ENCODE measurements at regions not wholly inside any gene's neighbourhood (a gene's known extent, or its start where the extent isn't known, plus 50 kb on each side); places are given as distances from the start of the nearest gene placed in this dataset.
"Not testable (repeated sequence)": the region's sequence is repeated elsewhere in the genome, so short reads cannot be mapped to it uniquely, and the experiment has no call there.

GRCh38 chr6:9825526-9825925 is 589.3 kb downstream of the TFAP2A start:
- DNase-seq (ENCODE audit: low spot score) = no peak

- not testable (repeated sequence) for DNase-seq (ENCODE audit: low spot score)
Observed at GRCh38 chr6:9810727-9811126, 604.1 kb downstream of the TFAP2A start.

- no peak for DNase-seq (ENCODE audit: low spot score)
Observed at GRCh38 chr6:9810286-9810685, 604.6 kb downstream of the TFAP2A start.

DNA sequence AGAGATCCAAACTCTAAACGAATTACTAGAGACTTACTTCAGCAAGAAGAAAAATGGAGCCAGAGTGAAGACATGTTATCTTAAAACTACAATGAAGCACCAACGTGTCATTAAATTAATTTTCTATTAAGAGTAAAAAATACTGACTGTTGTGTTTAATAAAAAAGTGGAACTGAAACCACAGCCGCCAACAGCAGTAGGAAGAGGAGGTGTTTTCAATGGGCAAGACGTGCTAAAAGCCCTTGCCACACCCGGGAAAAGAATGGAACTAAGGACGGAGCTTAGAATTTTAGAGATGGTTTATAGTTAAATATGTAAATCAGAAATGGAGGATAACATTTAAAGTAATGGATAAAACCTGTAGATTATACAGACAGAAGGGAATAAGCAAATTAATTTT is 608.7 kb downstream of the TFAP2A start:
- no peak for DNase-seq (ENCODE audit: low spot score)

- no peak for DNase-seq (ENCODE audit: low spot score)
Observed at GRCh38 chr6:9801249-9801754, 613.6 kb downstream of the TFAP2A start.

- DNase-seq (ENCODE audit: low spot score) = no peak
Observed at GRCh38 chr6:9799582-9799981, 615.3 kb downstream of the TFAP2A start.

DNA sequence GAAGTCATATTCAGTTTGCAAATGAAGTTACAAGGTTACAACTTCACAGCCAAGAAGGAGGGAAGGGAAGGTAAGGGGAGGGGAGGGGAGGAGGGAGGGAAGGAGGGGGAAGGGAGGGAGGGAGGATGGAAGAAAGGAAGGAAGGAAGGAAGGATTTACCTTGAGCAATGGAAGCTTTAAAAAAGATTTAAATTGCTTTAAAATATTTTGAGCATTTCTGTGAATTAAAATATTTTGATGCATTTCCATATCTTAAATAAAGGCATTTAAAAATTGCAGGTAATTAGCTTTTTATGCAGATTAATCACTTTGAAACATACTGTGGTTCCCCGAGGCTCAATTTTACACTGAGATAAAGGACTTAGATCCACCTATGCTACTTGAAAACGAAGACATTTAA is 618.0 kb downstream of the TFAP2A start:
- DNase-seq (ENCODE audit: low spot score) = no peak

DNA sequence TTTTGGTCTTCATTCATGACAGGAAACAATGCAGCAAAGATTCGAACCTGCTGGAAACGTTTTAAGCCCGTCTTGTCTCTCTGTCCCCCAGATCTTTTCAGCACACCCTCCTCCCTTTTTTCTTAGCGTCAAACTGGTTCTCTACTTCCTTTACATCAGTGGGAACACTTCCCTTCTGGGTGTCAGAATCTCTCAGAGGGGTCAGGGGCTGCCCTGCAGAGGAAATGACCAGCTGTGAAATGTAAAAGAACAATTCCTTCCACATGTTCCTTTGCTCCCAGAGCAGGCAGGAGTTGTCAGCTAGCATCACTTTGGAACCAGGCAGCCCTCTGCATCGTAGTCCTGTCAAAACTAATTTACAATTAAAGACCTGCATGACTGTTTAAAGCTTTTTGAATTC is 619.0 kb downstream of the TFAP2A start:
- DNase-seq (ENCODE audit: low spot score) = no peak

DNA sequence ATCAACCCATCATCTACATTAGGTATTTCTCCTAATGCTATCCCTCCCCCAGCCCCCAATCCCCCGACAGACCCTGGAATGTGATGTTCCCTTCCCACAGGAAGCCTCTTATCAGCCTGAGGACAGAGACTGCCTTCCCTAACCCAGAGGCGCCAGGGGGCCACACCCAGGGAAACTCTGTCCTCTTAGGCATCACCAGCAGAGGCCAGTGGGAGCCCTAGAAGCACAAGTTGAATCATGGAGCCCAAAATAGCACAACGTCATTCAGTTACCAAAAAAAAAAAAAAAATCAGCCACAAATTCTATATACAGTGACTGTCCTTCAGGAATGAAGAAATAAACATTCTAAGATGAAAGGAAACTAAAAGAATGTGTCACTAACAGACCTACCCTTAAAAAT is 625.7 kb downstream of the TFAP2A start:
- DNase-seq (ENCODE audit: low spot score) = no peak

DNA sequence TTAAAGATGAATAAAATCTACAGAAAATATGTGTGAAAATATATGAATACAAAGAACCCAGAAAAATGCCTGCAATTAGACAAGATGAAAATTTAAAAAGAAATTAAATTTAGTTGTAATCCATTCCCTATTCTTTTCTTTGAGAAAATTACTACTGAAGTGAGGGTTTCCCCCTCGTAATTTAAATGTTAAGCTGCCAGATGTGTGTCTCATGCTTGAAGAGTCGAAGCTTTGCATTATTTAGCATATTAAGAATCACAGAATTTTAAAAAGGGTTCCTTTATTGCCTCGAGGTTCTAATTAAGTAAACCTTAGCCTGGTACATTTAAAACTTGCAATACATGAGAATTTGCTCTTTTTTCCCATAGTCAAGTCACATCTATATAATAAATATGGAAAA is 630.1 kb downstream of the TFAP2A start:
- DNase-seq (ENCODE audit: low spot score) = no peak

- DNase-seq (ENCODE audit: low spot score) = no peak
Observed at GRCh38 chr6:9783567-9783966, 631.3 kb downstream of the TFAP2A start.

- DNase-seq (ENCODE audit: low spot score) = no peak
Observed at GRCh38 chr6:9766240-9766915, 648.5 kb downstream of the TFAP2A start.

- DNase-seq (ENCODE audit: low spot score) = no peak
Observed at GRCh38 chr6:9761220-9761619, 653.7 kb downstream of the TFAP2A start.

DNA sequence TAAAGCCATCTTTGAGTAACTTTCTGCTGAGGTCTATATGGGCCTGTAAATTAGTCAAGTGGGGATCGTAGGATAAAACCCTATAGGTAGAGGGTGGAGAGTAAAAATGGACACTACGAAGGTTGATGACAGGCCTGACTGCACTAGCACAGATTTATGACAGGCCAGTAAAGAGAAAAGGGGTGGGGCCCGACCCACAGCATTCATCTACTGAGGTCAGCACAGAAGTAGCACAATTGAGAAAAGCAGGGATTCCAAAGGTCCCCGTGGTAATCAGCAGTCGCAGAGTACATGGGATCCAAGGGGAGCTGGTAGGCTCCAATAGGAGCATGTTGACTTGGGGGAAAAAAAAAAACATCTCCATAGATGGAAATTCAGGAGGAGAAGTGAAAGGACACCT is 660.4 kb downstream of the TFAP2A start:
- no peak for DNase-seq (ENCODE audit: low spot score)

GRCh38 chr6:9745966-9746365 is 668.9 kb downstream of the TFAP2A start:
- no peak for DNase-seq (ENCODE audit: low spot score)

- no peak for DNase-seq (ENCODE audit: low spot score)
Observed at GRCh38 chr6:9745476-9745875, 669.4 kb downstream of the TFAP2A start.

- no peak for DNase-seq (ENCODE audit: low spot score)
Observed at GRCh38 chr6:9744119-9744518, 670.8 kb downstream of the TFAP2A start.

DNA sequence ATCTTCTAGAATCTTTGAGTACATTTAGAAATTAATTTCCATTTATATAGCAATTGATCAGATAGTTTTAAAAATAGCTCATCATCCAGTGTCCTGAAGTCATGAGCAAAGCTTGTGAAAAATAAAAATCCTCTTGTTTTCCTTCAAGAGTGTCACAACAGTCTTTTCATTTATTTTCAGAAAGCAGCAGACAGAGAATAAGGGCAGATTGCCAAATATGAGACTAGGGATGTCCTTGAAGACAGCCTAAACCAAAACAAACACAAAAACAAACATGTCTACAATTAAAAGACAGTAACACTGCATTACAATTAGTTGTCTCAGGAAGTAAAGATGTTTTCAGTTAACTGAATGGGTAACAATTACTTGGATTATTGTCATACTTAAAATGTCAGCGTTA is 682.8 kb downstream of the TFAP2A start:
- DNase-seq (ENCODE audit: low spot score) = no peak

GRCh38 chr6:9725776-9726175 is 689.1 kb downstream of the TFAP2A start:
- not testable (repeated sequence) for DNase-seq (ENCODE audit: low spot score)

- no peak for DNase-seq (ENCODE audit: low spot score)
Observed at GRCh38 chr6:9717568-9717967, 697.3 kb downstream of the TFAP2A start.

DNA sequence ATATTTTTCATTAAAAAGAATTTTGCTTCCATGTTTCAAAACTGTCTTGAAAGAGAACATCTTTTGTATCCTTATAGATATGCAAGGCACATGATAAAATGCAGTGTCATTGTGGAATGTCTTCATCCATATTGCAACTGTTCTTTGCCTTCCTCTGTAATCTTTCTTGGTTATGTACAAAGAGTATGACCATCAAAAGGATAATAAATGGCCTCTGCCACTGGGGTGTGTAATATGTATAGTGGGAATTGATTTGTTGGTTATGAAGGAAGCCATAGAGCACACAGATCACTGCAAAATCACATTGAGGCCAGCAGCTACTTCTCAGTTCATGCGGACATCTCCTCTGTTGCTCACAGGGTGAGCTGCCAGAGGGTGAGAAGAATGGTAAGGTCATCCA is 703.5 kb downstream of the TFAP2A start:
- no peak for DNase-seq (ENCODE audit: low spot score)

GRCh38 chr6:9710574-9710973 is 704.3 kb downstream of the TFAP2A start:
- DNase-seq (ENCODE audit: low spot score) = no peak

GRCh38 chr6:9708600-9708999 is 706.3 kb downstream of the TFAP2A start:
- DNase-seq (ENCODE audit: low spot score) = no peak

- DNase-seq (ENCODE audit: low spot score) = no peak
Observed at GRCh38 chr6:9704989-9705388, 709.9 kb downstream of the TFAP2A start.
